Stimulated activated CD4-positive, alpha-beta T cell treated with anti-CD3 and anti-CD28 coated beads, Interleukin-1b, Interleukin-23, amount 100 ng/mL, for 24 hours (primary cell): ENCODE measurements at regions not wholly inside any gene's neighbourhood (a gene's known extent, or its start where the extent isn't known, plus 50 kb on each side); places are given as distances from the start of the nearest gene placed in this dataset.

Source experiments
- DNase-seq, 4 experiments: peaks; one replicate each; pipeline ENCODE4 v3.0.0-alpha.2; 2020; ENCODE audit warnings: low read depth in 4 of 4, low spot score in 1 of 4

DNA sequence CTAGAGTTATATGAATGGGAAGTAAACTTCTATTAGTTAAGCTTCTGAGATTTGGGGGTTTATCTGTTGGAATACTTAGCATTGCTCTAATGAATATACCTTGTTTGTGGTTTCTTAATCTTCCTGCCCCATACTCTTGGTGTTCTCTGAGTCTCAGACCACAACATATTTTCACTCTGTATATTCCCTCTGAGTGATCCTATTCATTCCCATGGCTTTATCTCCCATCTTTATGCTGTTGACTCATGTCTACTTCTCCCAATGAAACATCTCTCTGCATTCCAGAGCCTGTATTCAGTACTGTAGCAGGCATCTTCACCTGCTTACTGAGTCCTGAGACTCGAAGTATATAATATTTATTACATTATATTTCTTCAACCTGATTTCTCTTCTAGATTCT lies 283.7 kb upstream of the MAP3K7 start:
- DNase-seq = no peak

- DNase-seq = no peak
These were observed 281.8 kb upstream of the MAP3K7 start for GRCh38 chr6:90868656-90869055.

- no peak for DNase-seq
These were observed 281.4 kb upstream of the MAP3K7 start for GRCh38 chr6:90868256-90868655.

- no peak for DNase-seq
These were observed 278.6 kb upstream of the MAP3K7 start for GRCh38 chr6:90865513-90865912.

GRCh38 chr6:90863043-90863442 lies 276.2 kb upstream of the MAP3K7 start:
- no peak for DNase-seq

DNA sequence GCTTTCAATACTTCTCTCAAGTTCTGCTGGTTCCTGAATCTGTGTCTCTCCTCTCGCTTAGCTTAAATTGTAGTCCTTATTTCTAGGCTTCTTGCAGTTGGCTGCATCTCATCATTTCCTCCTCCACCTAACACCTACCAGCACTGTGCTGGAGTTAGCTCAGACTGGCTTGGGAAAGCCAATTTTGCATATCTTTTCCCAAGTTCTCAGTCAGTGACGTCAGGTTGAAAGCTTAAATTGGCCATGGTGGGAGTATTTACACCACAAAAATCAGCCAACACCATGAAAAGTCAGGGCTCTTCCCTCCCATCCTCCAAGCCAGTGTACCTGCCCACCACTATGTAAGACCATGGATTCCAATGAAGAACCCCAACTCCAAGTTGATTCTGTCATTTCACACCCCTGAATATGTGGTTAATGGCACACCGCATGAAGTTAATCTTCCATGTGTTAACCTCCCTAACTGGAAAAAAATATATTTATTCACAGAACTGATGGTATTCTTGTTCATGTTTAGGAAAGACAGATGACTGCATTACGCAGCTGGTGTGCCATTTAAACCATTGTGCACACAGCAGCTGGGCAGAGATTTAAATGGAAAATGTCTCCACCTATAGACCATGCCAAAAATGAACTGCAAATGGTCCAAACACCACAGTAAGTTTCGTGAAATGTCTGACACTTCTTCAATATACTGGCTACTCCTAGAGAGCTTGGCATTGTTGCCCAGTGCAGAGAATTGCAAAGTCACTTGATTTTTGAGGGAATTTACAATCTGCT lies 274.1 kb upstream of the MAP3K7 start:
- no peak for DNase-seq

DNA sequence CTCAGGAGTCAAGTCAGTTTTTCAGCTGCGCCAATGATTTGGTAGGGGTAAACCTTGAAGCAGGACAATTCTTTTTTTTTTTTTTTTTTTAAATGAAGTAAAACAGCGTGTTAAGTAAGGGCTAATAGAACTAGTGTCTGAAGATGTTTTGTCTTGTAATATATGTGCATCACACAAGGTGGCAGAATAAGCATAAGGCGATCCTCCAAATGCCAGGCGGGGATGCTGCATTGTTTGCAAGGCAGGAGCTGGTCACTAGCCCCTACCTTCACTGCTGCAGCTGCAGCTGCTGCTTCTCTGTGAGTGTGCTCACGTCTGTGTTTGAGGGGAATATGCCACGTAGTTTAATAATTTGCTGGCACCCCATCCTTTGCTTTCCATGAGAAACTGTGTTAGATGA lies 272.7 kb upstream of the MAP3K7 start:
- no peak for DNase-seq

GRCh38 chr6:90859056-90859455 lies 272.2 kb upstream of the MAP3K7 start:
- DNase-seq = no peak

DNA sequence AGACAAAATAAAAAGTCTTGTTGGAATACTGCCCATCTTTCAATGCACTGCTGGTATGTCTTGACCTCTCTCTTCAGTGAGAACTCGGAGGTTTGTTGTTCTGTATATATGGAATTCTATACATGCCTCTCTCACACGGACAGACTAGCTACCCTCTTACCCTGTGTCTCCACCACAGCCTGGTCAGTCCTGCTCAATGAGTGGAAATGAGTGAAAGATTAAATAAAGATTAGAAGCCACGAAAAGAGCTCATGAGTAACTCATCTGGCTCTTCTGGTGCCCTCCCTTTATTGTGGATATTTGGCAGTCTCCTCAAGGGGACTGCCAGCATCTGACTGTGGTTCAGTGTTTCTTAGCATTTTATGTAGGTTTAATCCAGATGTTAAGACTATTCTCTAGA lies 262.8 kb upstream of the MAP3K7 start:
- DNase-seq = no peak

DNA sequence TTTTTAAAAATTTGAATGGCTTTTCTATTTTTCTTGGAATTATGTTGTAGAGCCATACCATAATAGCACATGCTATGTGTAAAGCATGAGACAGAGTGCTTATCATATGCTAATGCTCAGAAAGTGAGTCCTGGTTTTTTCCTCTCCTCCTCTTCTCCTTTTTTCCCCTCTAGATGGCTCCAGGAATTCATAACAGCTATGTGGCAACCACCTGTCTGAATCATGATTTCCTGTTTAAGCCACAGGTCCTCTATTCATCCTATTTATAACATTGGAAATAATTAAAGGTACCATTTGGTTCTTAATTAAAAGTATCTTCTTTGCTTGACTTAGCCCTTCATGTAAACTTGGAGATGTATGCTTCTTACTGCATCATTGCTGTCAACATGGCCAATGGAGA lies 260.0 kb upstream of the MAP3K7 start:
- DNase-seq = no peak

- no peak for DNase-seq
These were observed 248.8 kb upstream of the MAP3K7 start for GRCh38 chr6:90835596-90836212.

DNA sequence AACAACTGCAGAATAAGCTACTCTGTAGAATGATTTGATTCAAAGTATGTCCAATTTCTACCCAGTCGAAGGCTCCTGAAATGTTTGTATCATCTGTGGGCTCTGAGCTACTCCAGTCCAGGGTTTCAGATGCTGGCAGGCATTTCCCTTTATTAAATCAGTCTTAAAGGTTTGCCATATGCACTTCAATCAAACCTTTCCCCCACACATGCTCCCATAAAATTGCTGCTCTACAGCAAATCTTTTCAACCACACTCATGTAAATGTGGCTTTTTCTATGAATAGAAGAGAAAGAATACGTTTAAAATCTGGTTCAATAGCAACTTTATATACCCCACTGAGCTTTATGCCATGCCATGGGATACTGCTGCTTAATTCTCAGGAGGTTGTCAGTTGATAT lies 242.4 kb upstream of the MAP3K7 start:
- no peak for DNase-seq

GRCh38 chr6:90820436-90820835 lies 233.6 kb upstream of the MAP3K7 start:
- no peak for DNase-seq

DNA sequence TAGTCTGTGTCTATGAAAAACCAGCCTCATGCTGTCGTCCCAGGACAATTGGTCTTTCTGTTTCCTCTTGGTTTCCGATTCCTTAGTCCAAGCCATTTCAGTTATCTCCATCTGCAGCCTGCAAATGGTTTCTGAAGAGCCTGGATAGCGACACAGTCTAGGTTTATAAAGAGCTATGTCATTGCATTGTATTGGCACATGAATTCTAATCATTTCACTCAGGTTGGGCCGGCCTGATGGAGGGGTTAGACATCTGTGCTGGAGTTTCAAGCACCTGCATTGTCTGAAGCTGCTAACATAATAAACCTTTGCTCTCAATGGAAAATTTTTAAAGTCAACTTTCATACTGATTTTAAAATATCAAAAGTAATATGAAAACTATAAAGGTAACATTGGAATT lies 232.6 kb upstream of the MAP3K7 start:
- no peak for DNase-seq

GRCh38 chr6:90818163-90818562 lies 231.3 kb upstream of the MAP3K7 start:
- DNase-seq = no peak

GRCh38 chr6:90816764-90817163 lies 229.9 kb upstream of the MAP3K7 start:
- DNase-seq = no peak

GRCh38 chr6:90811596-90812226 lies 224.8 kb upstream of the MAP3K7 start:
- DNase-seq = no peak

- no peak for DNase-seq
These were observed 222.2 kb upstream of the MAP3K7 start for GRCh38 chr6:90809035-90809434.

DNA sequence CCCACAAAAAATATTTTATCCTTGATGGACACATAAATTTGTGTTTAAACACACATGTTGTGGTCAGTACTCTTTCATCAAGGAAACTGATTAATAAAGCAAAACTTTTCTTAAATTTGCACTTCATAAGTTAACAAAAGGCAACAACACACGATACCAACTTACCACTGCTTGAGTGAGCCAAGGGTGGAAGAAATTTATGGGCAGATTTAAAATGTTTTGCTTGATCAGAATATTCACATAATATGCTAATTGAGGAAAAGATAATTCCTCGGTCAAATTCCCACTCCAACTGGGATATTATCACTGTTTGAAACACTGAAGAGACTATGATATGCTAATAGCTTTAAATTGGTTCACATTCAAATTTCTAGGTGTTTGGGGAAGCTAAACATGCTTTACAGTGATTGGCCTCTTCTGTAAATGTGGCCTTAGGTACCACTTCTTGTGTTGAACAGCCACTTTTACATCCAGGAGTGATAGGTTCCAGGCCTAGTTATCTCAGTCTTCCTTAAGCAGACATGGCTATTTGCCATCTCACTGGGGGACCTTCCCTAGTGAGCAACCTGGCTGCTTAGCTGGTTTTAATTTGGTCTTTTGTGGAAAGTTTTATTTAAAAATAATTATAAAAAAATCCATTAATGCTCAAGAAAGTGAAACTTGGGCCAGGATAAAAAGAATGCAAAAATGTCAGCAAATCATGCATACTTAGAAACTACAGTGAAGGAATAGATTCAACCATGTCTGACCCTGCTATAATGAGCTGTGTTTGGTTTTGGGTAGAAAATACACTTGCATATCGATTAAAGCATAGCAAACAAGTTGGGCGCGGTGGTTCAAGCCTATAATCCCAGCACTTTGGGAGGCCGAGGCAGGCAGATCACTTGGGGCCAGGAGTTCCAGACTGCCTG lies 221.2 kb upstream of the MAP3K7 start:
- no peak for DNase-seq

- DNase-seq = no peak
These were observed 218.8 kb upstream of the MAP3K7 start for GRCh38 chr6:90805619-90806155.

- no peak for DNase-seq
These were observed 217.1 kb upstream of the MAP3K7 start for GRCh38 chr6:90803956-90804355.
